ENCODE measurements at regions not wholly inside any gene's neighbourhood (a gene's known extent, or its start where the extent isn't known, plus 50 kb on each side); places are given as distances from the start of the nearest gene placed in this dataset.

DNA sequence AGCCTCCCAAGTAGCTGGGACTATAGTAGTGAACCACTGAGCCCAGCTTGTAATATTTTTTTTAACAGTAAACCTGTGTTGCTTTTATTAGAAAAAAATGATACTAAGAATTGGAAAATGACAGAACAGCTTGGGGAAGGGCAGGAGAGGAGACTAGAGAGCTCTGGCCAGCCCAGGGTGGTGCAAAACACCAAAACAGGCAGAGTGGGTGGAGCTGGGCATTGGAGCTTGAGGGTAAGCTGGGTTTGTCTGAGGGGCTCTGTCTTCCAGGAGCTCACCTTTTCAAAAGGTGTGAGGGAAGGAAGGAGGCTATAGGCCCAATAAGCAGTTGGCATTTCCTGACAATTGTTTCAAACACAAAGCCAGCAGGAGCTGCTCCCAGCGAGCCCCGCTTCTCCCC, 75.2 kb upstream of the DUSP5 start:
- H3K4me3 ChIP-seq (ENCODE audit: control insufficient read depth, low read depth, low read length), result no peak overlapping the region
- no peak for DNase-seq (ENCODE audit: low read depth)
- TF ChIP-seq, protein P1, sequence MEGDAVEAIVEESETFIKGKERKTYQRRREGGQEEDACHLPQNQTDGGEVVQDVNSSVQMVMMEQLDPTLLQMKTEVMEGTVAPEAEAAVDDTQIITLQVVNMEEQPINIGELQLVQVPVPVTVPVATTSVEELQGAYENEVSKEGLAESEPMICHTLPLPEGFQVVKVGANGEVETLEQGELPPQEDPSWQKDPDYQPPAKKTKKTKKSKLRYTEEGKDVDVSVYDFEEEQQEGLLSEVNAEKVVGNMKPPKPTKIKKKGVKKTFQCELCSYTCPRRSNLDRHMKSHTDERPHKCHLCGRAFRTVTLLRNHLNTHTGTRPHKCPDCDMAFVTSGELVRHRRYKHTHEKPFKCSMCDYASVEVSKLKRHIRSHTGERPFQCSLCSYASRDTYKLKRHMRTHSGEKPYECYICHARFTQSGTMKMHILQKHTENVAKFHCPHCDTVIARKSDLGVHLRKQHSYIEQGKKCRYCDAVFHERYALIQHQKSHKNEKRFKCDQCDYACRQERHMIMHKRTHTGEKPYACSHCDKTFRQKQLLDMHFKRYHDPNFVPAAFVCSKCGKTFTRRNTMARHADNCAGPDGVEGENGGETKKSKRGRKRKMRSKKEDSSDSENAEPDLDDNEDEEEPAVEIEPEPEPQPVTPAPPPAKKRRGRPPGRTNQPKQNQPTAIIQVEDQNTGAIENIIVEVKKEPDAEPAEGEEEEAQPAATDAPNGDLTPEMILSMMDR (IDR thresholded peaks at IDR 0.05; ENCODE audit: control insufficient read depth, insufficient read depth, low read depth, low read length, missing control alignments), result no peak

DNA sequence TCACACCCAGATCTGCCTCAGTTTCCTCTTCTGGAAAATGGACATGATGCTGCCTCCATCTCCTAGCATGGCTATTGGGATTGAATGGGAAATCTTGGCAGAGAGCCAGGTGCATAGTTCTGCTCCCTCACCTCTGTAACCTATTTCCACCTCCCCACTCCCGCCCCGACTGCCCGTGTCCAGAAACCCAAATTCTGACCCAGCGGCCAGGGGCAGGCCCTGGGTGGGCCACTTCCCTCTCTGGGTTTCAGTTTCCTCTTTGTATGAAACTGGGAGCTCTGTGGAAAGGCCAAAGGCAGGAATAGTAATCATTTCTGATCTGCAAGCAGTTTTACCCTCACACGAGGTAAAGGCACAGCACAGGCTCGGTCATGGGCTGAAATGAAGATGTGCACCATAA, 74.1 kb upstream of the DUSP5 start:
- no peak for DNase-seq (ENCODE audit: low read depth)
- H3K4me3 ChIP-seq (ENCODE audit: control insufficient read depth, low read depth, low read length), result no peak overlapping the region
- TF ChIP-seq, protein P1 (IDR thresholded peaks at IDR 0.05; ENCODE audit: control insufficient read depth, insufficient read depth, low read depth, low read length, missing control alignments), result no peak

DNA sequence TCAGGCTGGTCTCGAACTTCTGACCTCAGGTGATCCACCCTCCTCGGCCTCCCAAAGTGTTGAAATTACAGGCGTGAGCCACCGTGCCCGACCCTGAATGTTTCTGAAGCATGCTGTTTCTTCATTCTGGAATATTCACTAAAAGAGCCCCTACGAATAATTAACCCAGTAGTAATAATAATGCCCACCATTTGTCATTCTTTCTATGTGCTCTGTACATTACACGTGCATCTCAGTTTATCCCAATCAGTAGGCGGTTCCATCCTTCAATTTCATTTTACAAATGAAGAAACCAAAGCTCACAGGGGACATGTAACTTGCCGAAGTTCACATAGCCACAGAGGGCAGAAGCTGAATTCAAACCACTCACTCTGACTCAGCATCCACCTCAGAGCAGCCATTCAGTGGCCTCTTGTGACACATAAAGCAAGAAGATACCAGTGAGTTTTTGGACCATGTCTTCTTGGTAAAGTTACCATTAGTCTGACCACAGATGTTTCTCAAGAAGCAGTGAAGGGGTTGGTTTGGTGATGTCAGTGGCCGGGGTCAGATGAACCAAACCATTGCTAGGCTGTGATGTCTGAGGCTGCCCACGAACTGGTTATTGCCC, 71.9 kb upstream of the DUSP5 start:
- H3K4me3 ChIP-seq (ENCODE audit: control insufficient read depth, low read depth, low read length), result no peak overlapping the region
- TF ChIP-seq, protein P1 (IDR thresholded peaks at IDR 0.05; ENCODE audit: control insufficient read depth, insufficient read depth, low read depth, low read length, missing control alignments), result no peak
- DNase-seq (ENCODE audit: low read depth), result peak; percentile 99

GRCh38 chr10:110426294-110427181, 71.2 kb upstream of the DUSP5 start:
- TF ChIP-seq, protein P1 (IDR thresholded peaks at IDR 0.05; ENCODE audit: control insufficient read depth, insufficient read depth, low read depth, low read length, missing control alignments), result no peak
- H3K4me3 ChIP-seq (ENCODE audit: control insufficient read depth, low read depth, low read length), result no peak overlapping the region
- DNase-seq (ENCODE audit: low read depth), result peak; percentile 90

DNA sequence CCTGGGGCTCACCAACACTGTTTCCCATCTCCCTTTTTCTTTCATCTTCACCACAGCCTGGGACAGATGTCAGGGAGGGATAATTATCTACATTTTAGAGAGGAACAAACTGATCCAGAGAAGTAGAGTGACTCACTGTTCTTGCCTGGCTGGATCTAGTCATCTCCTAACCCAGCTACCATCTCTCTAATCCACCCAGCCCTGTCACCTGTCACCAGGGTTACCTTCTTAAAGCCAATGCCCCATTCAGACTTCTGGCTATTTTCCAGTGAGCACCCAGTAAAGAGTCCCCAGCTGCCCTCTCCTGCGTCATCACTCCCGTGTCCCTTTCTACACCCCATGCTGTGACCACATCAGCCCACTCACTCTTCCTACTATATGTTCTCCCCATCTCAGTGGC, 68.4 kb upstream of the DUSP5 start:
- DNase-seq (ENCODE audit: low read depth), result no peak
- no peak overlapping the region for H3K4me3 ChIP-seq (ENCODE audit: control insufficient read depth, low read depth, low read length)
- TF ChIP-seq, protein P1 (IDR thresholded peaks at IDR 0.05; ENCODE audit: control insufficient read depth, insufficient read depth, low read depth, low read length, missing control alignments), result no peak

DNA sequence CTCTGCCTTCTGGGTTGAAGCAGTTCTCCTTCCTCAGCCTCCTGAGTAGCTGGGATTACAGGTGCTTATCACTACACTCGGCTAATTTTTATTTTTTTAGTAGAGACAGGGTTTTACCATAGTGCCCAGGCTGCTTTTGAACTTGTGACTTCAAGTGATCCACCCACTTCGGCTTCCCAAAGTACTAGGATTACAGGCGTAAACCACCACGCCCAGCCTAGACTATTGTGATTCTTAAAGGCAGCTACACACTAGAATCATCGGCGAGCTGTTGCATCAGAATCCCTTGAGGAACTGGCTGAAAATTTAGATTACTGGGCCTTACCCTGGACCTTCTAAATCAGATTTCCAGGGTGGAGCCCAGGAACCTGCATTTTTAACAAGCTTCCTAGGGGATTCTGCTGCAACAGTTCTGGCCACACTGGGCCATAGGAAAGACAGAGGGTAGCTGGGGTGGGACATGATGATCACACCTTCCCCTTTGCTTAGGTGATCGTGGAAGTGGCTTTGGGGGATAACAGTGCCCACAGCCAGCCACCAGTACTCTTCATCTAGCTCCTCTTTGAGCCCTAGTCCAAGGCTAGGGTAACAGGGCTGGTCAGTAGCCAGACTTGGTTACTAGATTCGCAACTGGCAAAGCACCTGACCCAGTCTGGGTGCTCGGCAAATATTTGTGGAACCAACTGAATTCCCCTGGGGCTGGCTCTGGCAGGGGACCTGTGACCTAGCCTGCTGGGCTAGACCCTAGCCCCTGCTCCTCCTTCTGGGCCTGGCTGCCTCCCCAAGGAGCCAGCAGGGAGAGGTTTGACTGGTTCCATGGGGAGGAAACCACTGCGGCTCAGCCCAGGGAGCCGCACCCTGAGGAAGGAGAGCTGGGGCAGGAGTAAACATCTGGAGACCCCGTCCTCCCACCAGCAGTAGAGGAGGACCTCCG, 67.1 kb upstream of the DUSP5 start:
- DNase-seq (ENCODE audit: low read depth), result no peak
- H3K4me3 ChIP-seq (ENCODE audit: control insufficient read depth, low read depth, low read length), result no peak overlapping the region
- TF ChIP-seq, protein P1 (IDR thresholded peaks at IDR 0.05; ENCODE audit: control insufficient read depth, insufficient read depth, low read depth, low read length, missing control alignments), result no peak
